ENCODE measurements at regions not wholly inside any gene's neighbourhood (a gene's known extent, or its start where the extent isn't known, plus 50 kb on each side); places are given as distances from the start of the nearest gene placed in this dataset.

DNA sequence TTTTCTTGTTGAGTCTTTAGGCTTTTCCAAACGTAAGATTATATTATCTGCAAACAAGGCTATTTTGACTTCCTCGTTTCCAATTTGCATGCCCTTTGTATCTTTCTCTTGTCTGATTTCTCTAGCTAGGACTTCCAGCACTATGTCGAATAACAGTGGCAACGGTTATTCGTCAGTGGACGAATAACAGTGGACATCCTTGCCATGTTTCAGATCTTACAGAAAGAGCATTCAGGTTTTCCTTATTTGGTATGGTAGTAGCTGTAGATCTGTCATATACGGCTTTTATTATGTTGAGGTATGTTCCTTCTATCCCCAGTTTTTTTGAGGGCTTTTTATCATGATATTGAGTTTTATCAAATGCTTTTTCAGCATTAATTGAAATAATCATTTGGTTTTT, 634.6 kb upstream of the ADGRL3 start:
- no peaks in the 10 kb centered on the region for H3K27me3 Mint-ChIP-seq
- ATAC-seq (replicated peaks) (no peak), DNase-seq (no peak)
- H3K27ac Mint-ChIP-seq: no peak overlapping the region
- H3K4me1 Mint-ChIP-seq (ENCODE audit: low read depth in 2 of 2): no peaks in the 10 kb centered on the region
- H3K36me3 Mint-ChIP-seq (ENCODE audit: insufficient read depth): no peaks in the 10 kb centered on the region
- no peak overlapping the region for H3K4me3 Mint-ChIP-seq
- H3K9me3 Mint-ChIP-seq: peaks cover 19 to 33% of the 10 kb centered on the region in 2 donors

DNA sequence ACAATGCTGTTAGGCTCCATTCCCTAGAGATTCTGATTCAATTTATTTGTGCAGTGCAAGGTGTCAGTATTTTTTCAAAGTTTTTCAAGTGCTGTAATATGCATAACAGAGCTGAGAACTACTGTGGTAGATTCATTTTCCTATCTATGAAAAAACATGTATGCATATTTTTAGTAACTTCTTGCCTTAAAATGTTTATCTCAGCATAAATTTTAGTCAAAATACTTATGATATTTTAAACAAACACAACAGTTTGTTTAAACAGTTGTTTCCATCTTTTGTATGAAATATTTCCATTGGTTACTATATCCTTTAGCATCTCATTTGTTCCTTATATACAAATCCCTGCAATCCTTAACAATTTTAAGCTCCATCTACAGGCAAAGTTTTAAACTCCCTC, 624.8 kb upstream of the ADGRL3 start:
- ATAC-seq (replicated peaks) (no peak), DNase-seq (no peak)
- Mint-ChIP-seq H3K27me3 (no peaks in the 10 kb centered on the region), H3K4me3 (no peak overlapping the region), H3K36me3 (ENCODE audit: insufficient read depth) (no peaks in the 10 kb centered on the region), H3K27ac (no peak overlapping the region), H3K4me1 (ENCODE audit: low read depth in 2 of 2) (no peaks in the 10 kb centered on the region), H3K9me3 (peaks cover 4 to 18% of the 10 kb centered on the region in 2 donors)

DNA sequence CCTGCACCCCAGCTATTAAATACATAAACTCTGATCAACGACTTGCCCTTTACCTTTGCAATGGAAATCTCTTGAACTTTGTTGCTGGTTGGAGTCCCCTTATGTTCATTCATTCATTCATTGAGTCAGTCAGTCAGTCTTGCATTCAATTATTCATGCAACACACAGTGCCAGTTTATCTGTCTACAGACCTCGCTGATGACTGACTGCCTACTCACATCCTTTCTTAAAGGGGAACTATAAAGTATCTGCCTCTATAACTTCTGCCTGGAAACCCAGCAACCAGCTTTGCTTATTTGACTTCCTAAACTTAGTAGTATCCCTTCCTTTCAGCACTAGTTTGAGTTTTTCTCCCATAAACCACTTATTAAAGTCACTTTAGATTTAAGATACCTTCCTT, 620.8 kb upstream of the ADGRL3 start:
- ATAC-seq (replicated peaks) (no peak), DNase-seq (no peak)
- Mint-ChIP-seq H3K27me3 (no peaks in the 10 kb centered on the region), H3K27ac (no peak overlapping the region), H3K4me1 (ENCODE audit: low read depth in 2 of 2) (no peaks in the 10 kb centered on the region), H3K9me3 (peaks cover 0 to 9% of the 10 kb centered on the region in 2 donors), H3K4me3 (no peak overlapping the region), H3K36me3 (ENCODE audit: insufficient read depth) (no peaks in the 10 kb centered on the region)

DNA sequence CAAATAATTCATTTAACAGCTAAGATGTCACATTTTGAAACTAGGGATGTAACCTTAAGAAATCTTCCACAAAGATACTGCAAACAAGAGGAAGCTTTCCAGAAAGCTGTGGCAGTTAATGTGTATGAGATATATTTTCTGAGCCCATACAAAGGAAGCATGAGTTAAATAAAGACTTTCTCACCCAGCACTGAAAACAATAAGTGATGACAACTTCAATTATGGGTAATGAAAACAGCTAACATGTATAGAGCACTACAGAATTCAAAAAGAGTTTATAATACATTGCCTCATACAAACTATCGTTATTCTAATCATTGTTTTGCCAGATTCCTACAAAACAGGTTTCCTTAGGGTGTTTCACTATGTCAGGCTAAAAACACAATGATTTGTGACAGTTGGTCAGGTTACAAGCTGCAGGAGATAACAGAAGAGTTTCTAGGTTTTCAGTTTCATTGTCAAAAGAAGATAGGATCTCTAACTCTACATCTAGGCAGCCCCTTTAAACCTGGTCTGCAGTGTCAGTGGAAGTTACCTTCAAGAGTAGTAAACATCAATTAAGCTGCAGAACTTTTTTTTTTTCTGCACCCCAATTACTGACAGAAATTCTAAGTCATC, 618.1 kb upstream of the ADGRL3 start:
- Mint-ChIP-seq H3K4me3 (no peak overlapping the region), H3K27me3 (no peaks in the 10 kb centered on the region), H3K4me1 (ENCODE audit: low read depth in 2 of 2) (no peaks in the 10 kb centered on the region), H3K27ac (no peak overlapping the region), H3K36me3 (ENCODE audit: insufficient read depth) (no peaks in the 10 kb centered on the region), H3K9me3 (peaks cover 6 to 9% of the 10 kb centered on the region in 2 donors)
- ATAC-seq (replicated peaks) (no peak), DNase-seq (no peak)

DNA sequence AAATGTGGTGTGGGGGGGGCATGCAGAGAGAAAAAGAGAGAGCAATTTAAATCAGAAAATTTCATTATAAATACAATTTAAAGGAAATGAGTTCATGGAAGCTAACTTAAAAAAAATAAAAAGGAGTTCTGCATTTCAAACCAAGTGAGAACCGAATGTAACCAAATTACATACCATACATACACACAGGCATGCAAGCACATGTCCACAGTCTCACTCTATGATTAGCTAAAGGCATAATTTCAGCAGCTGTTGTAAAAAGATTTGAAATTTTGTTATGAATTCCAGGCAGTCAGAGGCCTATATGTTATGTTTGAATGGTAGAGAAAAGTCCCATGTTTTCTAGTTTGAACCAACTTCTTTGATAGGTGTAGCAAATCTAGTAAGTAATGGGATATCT, 611.6 kb upstream of the ADGRL3 start:
- no peak overlapping the region for H3K27ac Mint-ChIP-seq
- no peaks in the 10 kb centered on the region for H3K4me1 Mint-ChIP-seq (ENCODE audit: low read depth in 2 of 2)
- H3K4me3 Mint-ChIP-seq: no peak overlapping the region
- H3K36me3 Mint-ChIP-seq (ENCODE audit: insufficient read depth): no peaks in the 10 kb centered on the region
- DNase-seq (no peak), ATAC-seq (replicated peaks) (no peak)
- H3K27me3 Mint-ChIP-seq: no peaks in the 10 kb centered on the region
- peaks cover 0 to 14% of the 10 kb centered on the region in 2 donors for H3K9me3 Mint-ChIP-seq

DNA sequence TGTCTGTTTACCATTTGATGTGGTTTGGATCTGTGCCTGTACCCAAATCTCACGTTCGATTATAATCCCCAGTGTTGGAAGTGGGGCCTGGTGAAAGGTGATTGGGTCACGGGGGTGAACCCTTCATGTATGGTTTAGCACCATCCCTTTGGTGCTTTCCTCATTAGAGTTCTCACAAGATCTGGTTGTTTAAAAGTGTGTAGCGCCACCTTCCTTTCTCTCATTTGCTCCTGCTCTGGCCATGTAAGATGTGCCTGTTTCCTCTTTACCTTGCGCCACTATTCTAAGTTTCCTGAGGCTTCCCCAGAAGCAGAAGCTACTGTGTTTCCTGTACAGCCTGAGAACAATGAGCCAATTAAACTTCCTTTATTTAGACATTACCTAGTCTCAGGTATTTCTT, 610.7 kb upstream of the ADGRL3 start:
- Mint-ChIP-seq H3K27ac (no peak overlapping the region), H3K4me1 (ENCODE audit: low read depth in 2 of 2) (no peaks in the 10 kb centered on the region), H3K27me3 (no peaks in the 10 kb centered on the region), H3K9me3 (peaks cover 7 to 15% of the 10 kb centered on the region in 2 donors), H3K4me3 (no peak overlapping the region), H3K36me3 (ENCODE audit: insufficient read depth) (no peaks in the 10 kb centered on the region)
- ATAC-seq (replicated peaks): no peak
- DNase-seq: no peak

DNA sequence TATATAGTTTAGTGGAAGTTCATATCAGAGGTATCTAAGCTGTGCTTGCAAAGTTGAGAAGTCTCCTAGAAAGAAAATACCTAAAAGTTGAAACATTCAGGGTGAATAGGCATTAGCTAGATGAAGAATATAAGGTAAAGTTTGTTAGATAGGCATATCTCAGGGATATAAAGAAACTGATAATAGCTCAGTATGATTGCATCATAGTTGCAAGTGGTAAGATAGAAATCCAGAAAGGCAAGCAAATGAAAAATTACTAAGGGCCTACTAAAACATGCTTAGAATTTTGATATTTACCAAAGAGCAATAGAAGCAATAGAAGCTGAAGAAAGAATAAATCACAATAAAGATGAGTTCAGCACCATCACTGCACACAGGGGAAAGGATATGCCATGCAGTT, 610.0 kb upstream of the ADGRL3 start:
- Mint-ChIP-seq H3K27me3 (no peaks in the 10 kb centered on the region), H3K27ac (no peak overlapping the region), H3K9me3 (peaks cover 10 to 18% of the 10 kb centered on the region in 2 donors), H3K36me3 (ENCODE audit: insufficient read depth) (no peaks in the 10 kb centered on the region), H3K4me1 (ENCODE audit: low read depth in 2 of 2) (no peaks in the 10 kb centered on the region), H3K4me3 (no peak overlapping the region)
- no peak for DNase-seq
- no peak for ATAC-seq (replicated peaks)

DNA sequence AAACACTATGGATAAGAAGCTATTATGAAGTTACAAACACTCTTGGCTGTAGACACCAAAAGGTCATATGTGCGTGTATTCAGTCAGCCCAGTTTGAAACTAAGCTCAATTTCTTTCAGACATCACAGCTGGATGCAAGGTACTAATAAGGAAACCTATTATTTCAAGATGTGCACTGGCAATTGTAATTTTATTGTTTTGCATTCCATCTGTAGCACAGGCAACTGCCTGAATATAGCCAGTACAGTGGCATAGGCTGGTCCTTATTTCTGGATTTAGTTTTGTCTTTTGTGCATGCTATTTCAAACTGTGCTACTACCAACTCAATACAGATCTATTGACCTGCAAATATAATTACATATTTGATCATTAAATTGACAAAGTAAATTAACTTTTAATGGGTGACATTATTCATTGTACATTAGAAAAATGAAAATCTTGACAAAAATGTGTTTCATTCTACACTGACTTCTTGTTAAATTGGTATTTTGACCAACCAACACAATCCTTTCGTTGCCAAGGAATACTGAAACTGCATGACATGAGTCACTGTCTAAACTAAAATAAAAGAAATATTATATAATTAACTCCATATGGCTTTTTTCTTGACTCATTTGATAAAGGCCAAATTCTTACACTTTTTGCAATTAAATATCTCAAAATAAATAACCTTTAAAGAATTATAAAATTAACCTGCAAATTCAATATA, 594.3 kb upstream of the ADGRL3 start:
- H3K4me1 Mint-ChIP-seq (ENCODE audit: low read depth in 2 of 2): no peaks in the 10 kb centered on the region
- no peak overlapping the region for H3K4me3 Mint-ChIP-seq
- no peak for DNase-seq
- no peak overlapping the region for H3K27ac Mint-ChIP-seq
- no peak for ATAC-seq (replicated peaks)
- no peaks in the 10 kb centered on the region for H3K27me3 Mint-ChIP-seq
- H3K9me3 Mint-ChIP-seq: peaks cover 13 to 17% of the 10 kb centered on the region in 2 donors
- H3K36me3 Mint-ChIP-seq (ENCODE audit: insufficient read depth): no peaks in the 10 kb centered on the region

DNA sequence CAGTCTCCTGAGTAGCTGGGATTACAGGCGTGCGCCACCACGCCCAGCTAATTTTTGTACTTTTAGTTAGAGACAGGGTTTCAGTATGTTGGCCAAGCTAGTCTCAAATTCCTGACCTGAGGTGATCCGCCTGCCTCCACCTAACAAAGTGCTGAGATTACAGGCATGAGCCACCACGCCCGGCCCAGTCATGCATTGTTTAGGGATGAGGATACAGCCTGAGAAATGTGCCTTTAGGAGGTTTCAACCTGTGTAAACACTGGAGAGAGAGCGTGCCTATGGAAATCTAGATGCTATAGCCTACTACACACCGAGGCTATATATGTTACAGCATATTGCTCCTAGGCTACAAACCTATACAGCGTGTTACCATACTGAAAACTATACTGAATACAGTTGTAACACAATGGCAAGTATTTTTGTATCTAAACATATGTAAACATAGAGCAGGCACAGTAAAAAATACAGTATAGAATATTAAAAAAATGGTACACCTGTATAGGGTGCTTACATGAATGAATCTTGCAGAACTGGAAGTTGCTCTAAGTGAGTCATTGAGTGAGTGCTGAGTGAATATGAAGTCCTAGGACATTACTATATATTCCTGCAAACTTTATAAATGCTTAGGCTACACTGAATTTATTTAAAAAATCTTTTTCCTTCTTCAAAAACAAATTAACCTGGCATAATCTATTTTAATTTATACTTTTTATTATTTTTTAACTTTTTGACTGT, 588.2 kb upstream of the ADGRL3 start:
- DNase-seq: no peak
- no peak overlapping the region for H3K4me3 Mint-ChIP-seq

DNA sequence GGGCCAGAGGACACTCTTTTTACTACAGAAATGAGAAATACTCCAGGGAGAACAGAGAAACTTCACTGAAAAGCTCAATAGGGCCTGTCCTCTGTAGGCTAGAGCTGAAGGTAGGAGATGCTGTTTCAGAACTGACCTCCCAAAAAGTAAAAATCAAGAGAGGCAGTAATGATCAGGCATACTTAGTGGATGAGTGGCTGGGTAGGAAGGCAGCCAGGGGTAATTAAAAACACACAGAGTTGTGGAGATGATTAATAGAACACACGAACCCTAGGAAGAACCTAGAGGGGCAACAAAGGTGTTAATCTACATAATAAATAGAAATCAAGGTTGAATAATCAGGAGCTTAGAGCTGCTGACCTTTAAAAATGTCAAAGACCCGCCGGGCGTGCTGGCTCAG, 582.4 kb upstream of the ADGRL3 start:
- ATAC-seq (replicated peaks): no peak
- H3K4me1 Mint-ChIP-seq (ENCODE audit: low read depth in 2 of 2): no peaks in the 10 kb centered on the region
- H3K9me3 Mint-ChIP-seq: peaks cover 12 to 25% of the 10 kb centered on the region in 2 donors
- no peaks in the 10 kb centered on the region for H3K36me3 Mint-ChIP-seq (ENCODE audit: insufficient read depth)
- no peaks in the 10 kb centered on the region for H3K27me3 Mint-ChIP-seq
- no peak overlapping the region for H3K4me3 Mint-ChIP-seq
- no peak overlapping the region for H3K27ac Mint-ChIP-seq
- no peak for DNase-seq

More for the DNA sequence above, 588.2 kb upstream of the ADGRL3 start:
- Mint-ChIP-seq H3K36me3 (ENCODE audit: insufficient read depth) (no peaks in the 10 kb centered on the region), H3K27me3 (no peaks in the 10 kb centered on the region), H3K9me3 (peaks cover 20 to 26% of the 10 kb centered on the region in 2 donors), H3K27ac (no peak overlapping the region), H3K4me1 (ENCODE audit: low read depth in 2 of 2) (no peaks in the 10 kb centered on the region)
- no peak for ATAC-seq (replicated peaks)

DNA sequence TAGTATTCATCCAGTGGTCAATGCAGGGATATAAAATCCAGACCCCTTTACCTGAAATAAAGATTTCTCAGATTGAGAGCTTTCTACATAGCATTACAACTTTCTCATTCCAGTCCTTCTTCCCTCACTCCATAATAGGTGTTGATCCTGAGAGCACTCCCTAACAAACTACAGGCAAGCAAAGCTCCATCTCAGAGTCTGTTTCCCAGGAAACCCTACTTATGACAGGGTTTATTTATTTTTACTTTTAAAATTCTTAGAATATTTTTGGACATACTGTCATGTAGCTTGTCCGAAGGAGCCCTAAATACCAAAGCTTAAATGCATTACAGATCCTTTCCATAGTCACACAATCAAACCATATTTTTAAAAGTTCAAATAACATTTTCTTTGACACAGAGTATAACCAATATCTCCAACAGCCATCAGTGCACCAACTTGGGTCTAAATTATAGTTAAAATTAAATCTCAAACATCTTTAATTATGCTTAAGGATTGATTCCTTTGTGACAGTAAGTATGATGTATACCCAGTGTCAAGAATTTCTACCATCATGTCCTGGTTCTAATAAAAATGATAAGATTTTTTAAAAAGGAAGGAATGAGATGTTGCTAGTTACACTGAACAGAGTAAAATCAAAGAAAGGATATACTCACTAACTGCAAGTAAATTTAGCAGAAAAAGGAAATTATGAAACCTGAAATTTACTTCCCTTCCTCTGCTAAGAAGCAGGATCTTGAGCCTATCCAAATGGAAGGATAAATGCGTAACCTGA, 580.4 kb upstream of the ADGRL3 start:
- Mint-ChIP-seq H3K27ac (no peak overlapping the region), H3K4me1 (ENCODE audit: low read depth in 2 of 2) (no peaks in the 10 kb centered on the region), H3K27me3 (no peaks in the 10 kb centered on the region), H3K9me3 (peaks cover 7 to 23% of the 10 kb centered on the region in 2 donors), H3K4me3 (no peak overlapping the region), H3K36me3 (ENCODE audit: insufficient read depth) (no peaks in the 10 kb centered on the region)
- no peak for DNase-seq
- no peak for ATAC-seq (replicated peaks)

DNA sequence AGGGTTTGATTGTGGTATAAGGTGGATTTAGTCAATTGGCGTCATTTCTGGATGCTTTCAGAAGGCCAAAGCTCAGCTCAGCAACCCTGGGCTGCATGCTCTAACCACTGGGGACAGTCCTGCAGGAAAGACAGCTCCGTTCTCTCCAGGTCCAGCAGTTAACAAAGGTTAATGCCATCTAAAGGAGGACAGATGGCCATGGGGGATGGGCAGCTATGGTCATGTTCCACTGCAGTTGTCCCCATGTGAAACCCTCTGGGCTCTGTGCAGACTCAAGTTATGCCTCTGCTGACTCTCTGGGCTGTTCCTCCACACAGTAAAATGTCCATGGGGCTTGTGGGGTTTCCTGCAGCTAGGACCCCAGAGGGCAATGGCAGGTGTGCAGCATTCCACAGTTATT, 562.1 kb upstream of the ADGRL3 start:
- ATAC-seq (replicated peaks): no peak
- Mint-ChIP-seq H3K27me3 (no peaks in the 10 kb centered on the region), H3K4me1 (ENCODE audit: low read depth in 2 of 2) (no peaks in the 10 kb centered on the region), H3K36me3 (ENCODE audit: insufficient read depth) (no peaks in the 10 kb centered on the region), H3K27ac (no peak overlapping the region), H3K9me3 (peaks cover 5 to 20% of the 10 kb centered on the region in 2 donors), H3K4me3 (no peak overlapping the region)
- DNase-seq: no peak

DNA sequence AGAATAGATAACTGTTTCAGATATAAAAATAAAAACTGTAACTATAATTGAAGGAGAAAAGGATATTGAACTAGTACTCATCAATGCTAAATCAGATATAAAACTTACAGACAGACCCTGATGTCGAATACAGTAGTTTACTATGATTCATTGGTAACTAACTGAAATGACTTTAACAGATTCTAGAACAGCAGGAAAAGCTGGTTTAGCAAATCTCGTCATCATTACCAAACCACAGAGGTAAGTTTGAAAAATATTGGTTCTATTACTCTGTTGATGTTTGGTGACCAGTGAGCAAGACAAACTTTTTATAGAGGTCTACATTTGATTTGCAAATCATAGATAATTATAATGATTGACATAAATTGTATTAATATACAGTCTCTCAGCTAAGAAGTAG, 551.4 kb upstream of the ADGRL3 start:
- ATAC-seq (replicated peaks): no peak
- H3K36me3 Mint-ChIP-seq (ENCODE audit: insufficient read depth): no peaks in the 10 kb centered on the region
- no peak for DNase-seq
- H3K27me3 Mint-ChIP-seq: no peaks in the 10 kb centered on the region
- peaks cover 0 to 6% of the 10 kb centered on the region in 2 donors for H3K9me3 Mint-ChIP-seq
- no peaks in the 10 kb centered on the region for H3K4me1 Mint-ChIP-seq (ENCODE audit: low read depth in 2 of 2)
- H3K4me3 Mint-ChIP-seq: no peak overlapping the region
- no peak overlapping the region for H3K27ac Mint-ChIP-seq
